GM23338 (cell line): ENCODE measurements at regions not wholly inside any gene's neighbourhood (a gene's known extent, or its start where the extent isn't known, plus 50 kb on each side); places are given as distances from the start of the nearest gene placed in this dataset.
A peak's percentile ranks its signal among the peaks of the same experiment; 100 is the strongest.

Experiments
- ATAC-seq: fragments of 200-7000 bp; cut with Tn5 transposase; 3 replicates; pipeline ENCODE4 v1.9.1; 2020
- DNase-seq: peaks from one replicate; pipeline ENCODE4 v3.0.0-alpha.2; 2015; ENCODE audit warnings: low spot score
- H2AFZ ChIP-seq: fragments of 200-600 bp; sonication (generic); 2 replicates; pipeline ENCODE4 v1.8.0; 2016; ENCODE audit warnings: antibody characterized with exemption, mild to moderate bottlenecking, moderate library complexity
- H3F3A ChIP-seq: fragments of 200-600 bp; sonication (generic); replicated peaks from 2 replicates; pipeline ENCODE4 v1.8.0; 2017; ENCODE audit warnings: antibody characterized with exemption, mixed run types, low read depth
- H3K27ac ChIP-seq: fragments of 200-600 bp; sonication (generic); 2 replicates; pipeline ENCODE4 v1.6.1; 2016; ENCODE audit warnings: low read depth
- H3K27me3 ChIP-seq: fragments of 200-600 bp; sonication (generic); 2 replicates; pipeline ENCODE4 v1.8.0; 2016; ENCODE audit warnings: mild to moderate bottlenecking, mixed run types, moderate library complexity; ENCODE audit not compliant: insufficient read depth
- H3K36me3 ChIP-seq: fragments of 200-600 bp; sonication (generic); 2 replicates; pipeline ENCODE4 v1.8.0; 2016; ENCODE audit warnings: mild to moderate bottlenecking; ENCODE audit not compliant: insufficient read depth
- H3K4me1 ChIP-seq: fragments of 200-600 bp; sonication (generic); 2 replicates; pipeline ENCODE4 v1.8.0; 2016; ENCODE audit warnings: mild to moderate bottlenecking, moderate library complexity; ENCODE audit not compliant: insufficient read depth
- H3K4me2 ChIP-seq: fragments of 200-600 bp; sonication (generic); 2 replicates; pipeline ENCODE4 v1.7.1; 2017; ENCODE audit warnings: mixed run types
- H3K4me3 ChIP-seq: fragments of 200-600 bp; sonication (generic); 2 replicates; pipeline ENCODE4 v1.6.1; 2016; ENCODE audit warnings: mixed run types
- H3K79me2 ChIP-seq: fragments of 200-600 bp; sonication (generic); replicated peaks from 2 replicates; pipeline ENCODE4 v1.8.0; 2017; ENCODE audit warnings: mild to moderate bottlenecking; ENCODE audit not compliant: insufficient read depth
- H3K9me2 ChIP-seq: fragments of 200-600 bp; sonication (generic); 2 replicates; pipeline ENCODE4 v1.8.0; 2017; ENCODE audit not compliant: insufficient read depth
- H4K20me1 ChIP-seq: fragments of 200-600 bp; sonication (generic); replicated peaks from 2 replicates; pipeline ENCODE4 v1.8.0; 2017; ENCODE audit warnings: mild to moderate bottlenecking; ENCODE audit not compliant: insufficient read depth
- H3K27ac Mint-ChIP-seq: 2 replicates; pipeline ENCODE4 v1.8.0; 2020; ENCODE audit warnings: inconsistent platforms, mild to moderate bottlenecking, moderate library complexity, mixed read lengths
- H3K27me3 Mint-ChIP-seq: 3 replicates; pipeline ENCODE4 v1.8.0; 2022; ENCODE audit warnings: low read depth, mild to moderate bottlenecking, moderate library complexity, mixed read lengths, inconsistent platforms; ENCODE audit not compliant: insufficient read depth, poor library complexity
- H3K36me3 Mint-ChIP-seq: 3 replicates; pipeline ENCODE4 v1.8.0; 2021; ENCODE audit warnings: low read depth, mild to moderate bottlenecking, inconsistent platforms, moderate library complexity, mixed read lengths
- H3K4me1 Mint-ChIP-seq: 3 replicates; pipeline ENCODE4 v1.8.0; 2020; ENCODE audit warnings: mild to moderate bottlenecking, inconsistent platforms, mixed read lengths
- H3K4me3 Mint-ChIP-seq: 3 replicates; pipeline ENCODE4 v1.8.0; 2021; ENCODE audit warnings: moderate library complexity, mild to moderate bottlenecking, inconsistent platforms, mixed read lengths
- H3K9me3 Mint-ChIP-seq: 3 replicates; pipeline ENCODE4 v1.8.0; 2020; ENCODE audit warnings: moderate library complexity, mild to moderate bottlenecking, inconsistent platforms, mixed read lengths
- CREB1 ChIP-seq: fragments of 250-450 bp; sonication (Bioruptor Pico); IDR thresholded peaks from 2 replicates; pipeline ENCODE4 v1.5.0; 2020; ENCODE audit warnings: low read depth, mild to moderate bottlenecking, moderate library complexity
- CTCF ChIP-seq, 2 experiments: fragments of 200-600 bp in 1 of 2; sonication (generic) in 1 of 2; conservative IDR thresholded peaks; 2 replicates each; pipeline versions ENCODE4 v1.5.1 to v1.6.1; 2016 to 2017; ENCODE audit warnings: antibody characterized with exemption in 2 of 2, low read depth in 2 of 2, mild to moderate bottlenecking in 2 of 2, moderate library complexity in 1 of 2
- ETS1 ChIP-seq: IDR thresholded peaks from 2 replicates; pipeline ENCODE4 v1.6.1; 2016; ENCODE audit warnings: antibody characterized with exemption
- EZH2 ChIP-seq: fragments of 200-600 bp; sonication (generic); IDR thresholded peaks from one replicate; pipeline ENCODE4 v1.8.0; 2017; ENCODE audit warnings: antibody characterized with exemption, mild to moderate bottlenecking, low read depth; ENCODE audit not compliant: unreplicated experiment
- EZH2phosphoT487 ChIP-seq: fragments of 200-600 bp; sonication (generic); IDR thresholded peaks from one replicate; pipeline ENCODE4 v1.8.1; 2018; ENCODE audit warnings: antibody characterized with exemption; ENCODE audit not compliant: unreplicated experiment
- JUNB ChIP-seq: IDR thresholded peaks from one replicate; pipeline ENCODE4 v1.6.1; 2016; ENCODE audit warnings: antibody characterized with exemption; ENCODE audit not compliant: unreplicated experiment
- NANOG ChIP-seq: IDR thresholded peaks from 2 replicates; pipeline ENCODE4 v1.6.1; 2016; ENCODE audit warnings: antibody characterized with exemption, borderline replicate concordance
- POLR2AphosphoS5 ChIP-seq: IDR thresholded peaks from 2 replicates; pipeline ENCODE4 v1.6.1; 2016; ENCODE audit warnings: antibody characterized with exemption, low read depth
- REST ChIP-seq: IDR thresholded peaks from one replicate; pipeline ENCODE4 v1.6.1; 2018; ENCODE audit warnings: antibody characterized with exemption; ENCODE audit not compliant: unreplicated experiment
- STAT1 ChIP-seq: IDR thresholded peaks from one replicate; pipeline ENCODE4 v1.6.1; 2016; ENCODE audit warnings: antibody characterized with exemption; ENCODE audit not compliant: unreplicated experiment
- ZNF114 ChIP-seq: fragments of 250-450 bp; sonication (Bioruptor Pico); IDR thresholded peaks from 2 replicates; pipeline ENCODE4 v1.5.0; 2020; ENCODE audit warnings: mild to moderate bottlenecking, moderate library complexity
- ZNF331 ChIP-seq: fragments of 250-450 bp; sonication (Bioruptor Pico); IDR thresholded peaks from 2 replicates; pipeline ENCODE4 v1.5.0; 2020; ENCODE audit warnings: low read depth, mild to moderate bottlenecking, moderate library complexity
- ZNF462 ChIP-seq: fragments of 250-450 bp; sonication (Bioruptor Pico); IDR thresholded peaks from 2 replicates; pipeline ENCODE4 v1.5.0; 2020; ENCODE audit warnings: mild to moderate bottlenecking, moderate library complexity

- Histone ChIP-seq H3K36me3 (no peaks in the 10 kb centered on the region), H3K4me1 (no peaks in the 10 kb centered on the region), H2AFZ (no peak overlapping the region), H3K79me2 (no peaks in the 10 kb centered on the region), H4K20me1 (no peaks in the 10 kb centered on the region), H3K4me2 (no peak overlapping the region), H3K9me2 (peaks cover 8% of the 10 kb centered on the region; the same call in 1 of the 2 replicates), H3K27me3 (no peaks in the 10 kb centered on the region), H3K4me3 (no peak overlapping the region), H3F3A (no peaks in the 10 kb centered on the region), H3K27ac (no peak overlapping the region)
- H3K4me3 Mint-ChIP-seq = no peak overlapping the region
- peaks cover 2% of the 10 kb centered on the region; the same call in 2 of the 3 replicates for H3K4me1 Mint-ChIP-seq
- H3K27ac Mint-ChIP-seq = peak overlapping the region; percentile 5; the same call in 1 of the 2 replicates
- ATAC-seq = no peak
- TF ChIP-seq POLR2AphosphoS5 (no peak), STAT1 (no peak), ZNF114 (no peak), ZNF331 (CRISPR knock-in tag) (no peak), EZH2 (no peak), REST (no peak), EZH2phosphoT487 (no peak), CTCF (conservative IDR thresholded peaks at IDR 0.05; ENCODE audit: low read depth in 2 of 2) (no peak), CREB1 (CRISPR knock-in tag) (no peak), JUNB (no peak), ETS1 (no peak), ZNF462 (CRISPR knock-in tag) (no peak), NANOG (no peak)
- peaks cover 12% of the 10 kb centered on the region for H3K9me3 Mint-ChIP-seq
- H3K27me3 Mint-ChIP-seq = no peaks in the 10 kb centered on the region
- DNase-seq = no peak
- H3K36me3 Mint-ChIP-seq = peaks cover 12% of the 10 kb centered on the region; the same call in 1 of the 3 replicates
Observed at GRCh38 chr4:68734095-68734494, 63.6 kb upstream of the UGT2B15 start.
